Stimulated activated CD4-positive, alpha-beta T cell treated with anti-CD3 and anti-CD28 coated beads, Interleukin-12 subunit alpha, Interleukin-12 subunit beta, amount 100 ng/mL, for 48 hours (primary cell): ENCODE measurements at regions not wholly inside any gene's neighbourhood (a gene's known extent, or its start where the extent isn't known, plus 50 kb on each side); places are given as distances from the start of the nearest gene placed in this dataset.
"Not testable (repeated sequence)": the region's sequence is repeated elsewhere in the genome, so short reads cannot be mapped to it uniquely, and the experiment has no call there.

Experiments
- DNase-seq, 3 donors: peaks; one replicate each; pipeline ENCODE4 v3.0.0-alpha.2; 2020; ENCODE audit warnings: low read depth in 2 of 3, low spot score in 1 of 3

- DNase-seq = no peak
These were observed 59.6 kb upstream of the MAN2A1 start for GRCh38 chr5:109630093-109630492.

- no peak for DNase-seq
These were observed 61.1 kb upstream of the MAN2A1 start for GRCh38 chr5:109628591-109628990.

DNA sequence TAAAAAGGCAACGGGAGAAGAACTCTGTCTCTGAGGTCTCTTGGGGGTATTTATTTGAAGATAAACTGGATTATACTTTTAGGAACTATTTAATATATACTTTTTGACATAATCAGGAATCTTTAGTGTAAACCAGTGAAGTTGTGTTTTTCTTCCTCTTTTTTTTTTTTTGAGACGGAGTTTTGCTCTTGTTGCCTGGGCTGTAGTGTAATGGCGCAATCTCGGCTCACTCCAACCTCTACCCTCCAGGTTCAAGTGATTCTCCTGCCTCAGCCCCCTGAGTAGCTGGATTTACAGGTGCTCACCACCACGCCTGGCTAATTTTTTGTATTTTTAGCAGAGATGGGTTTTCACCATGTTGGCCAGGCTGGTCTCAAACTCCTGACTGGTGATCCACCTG, 68.5 kb upstream of the MAN2A1 start:
- not testable (repeated sequence) for DNase-seq

DNA sequence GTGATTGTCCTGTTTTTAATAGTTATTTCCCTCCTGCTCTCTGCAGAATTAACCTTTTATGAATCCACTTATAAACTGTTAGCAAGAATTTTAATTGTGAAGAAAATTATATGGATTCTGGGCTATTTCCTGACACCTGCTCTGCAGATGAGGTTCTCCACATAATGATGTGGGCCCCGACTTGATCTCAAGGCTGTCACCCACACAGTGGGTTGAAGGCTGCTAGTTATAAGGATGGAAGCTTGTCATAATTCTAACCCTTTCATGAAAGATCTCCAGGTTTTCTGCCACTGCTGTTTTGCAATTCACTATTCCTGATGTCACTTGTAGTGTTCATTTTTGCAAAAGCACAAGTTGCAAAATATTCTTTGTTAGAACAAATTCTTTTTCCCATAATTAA, 69.1 kb upstream of the MAN2A1 start:
- DNase-seq = no peak

DNA sequence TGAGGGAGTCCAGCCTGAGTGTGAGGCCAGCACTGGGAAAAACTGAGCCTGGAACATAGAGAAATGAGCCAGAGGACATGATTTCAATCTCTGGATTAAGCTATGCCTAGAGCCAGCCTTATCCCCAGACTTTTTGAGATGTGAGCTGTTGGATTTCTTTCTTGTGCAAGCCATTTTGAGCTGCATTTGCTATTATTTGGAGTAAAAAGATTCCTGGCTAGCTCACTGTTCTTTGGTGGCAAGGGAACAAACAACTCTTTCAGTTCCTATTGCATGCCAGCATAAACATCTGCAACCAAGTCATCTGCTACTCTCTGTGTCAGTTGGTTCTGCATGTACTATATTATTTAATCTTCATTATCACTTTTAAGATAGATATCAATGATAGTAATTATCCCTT, 70.1 kb upstream of the MAN2A1 start:
- no peak for DNase-seq

- no peak for DNase-seq
These were observed 70.7 kb upstream of the MAN2A1 start for GRCh38 chr5:109619021-109619460.

- no peak for DNase-seq
These were observed 74.7 kb upstream of the MAN2A1 start for GRCh38 chr5:109614981-109615380.

- no peak for DNase-seq
These were observed 75.4 kb upstream of the MAN2A1 start for GRCh38 chr5:109614301-109614700.

GRCh38 chr5:109612278-109612905, 77.3 kb upstream of the MAN2A1 start:
- DNase-seq = no peak

DNA sequence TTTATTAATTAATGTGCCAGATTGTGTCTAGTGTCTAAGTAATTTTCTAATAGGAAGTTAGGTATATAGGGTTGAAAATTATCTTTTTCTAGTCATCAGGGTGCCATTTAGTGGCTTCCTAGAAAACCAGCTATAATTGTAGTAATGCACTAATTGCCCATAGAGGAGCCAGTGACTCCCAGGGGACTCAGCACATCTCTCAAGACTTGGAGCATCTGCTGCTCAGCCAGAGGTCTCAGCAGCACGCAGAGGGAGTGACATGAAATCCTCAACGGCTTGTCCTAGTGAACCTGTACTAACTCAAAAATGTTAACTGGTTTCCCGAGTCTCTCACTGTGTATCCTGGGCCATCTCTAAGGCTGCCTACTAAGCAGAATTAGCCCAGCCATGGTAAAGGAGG, 78.2 kb upstream of the MAN2A1 start:
- DNase-seq = no peak

DNA sequence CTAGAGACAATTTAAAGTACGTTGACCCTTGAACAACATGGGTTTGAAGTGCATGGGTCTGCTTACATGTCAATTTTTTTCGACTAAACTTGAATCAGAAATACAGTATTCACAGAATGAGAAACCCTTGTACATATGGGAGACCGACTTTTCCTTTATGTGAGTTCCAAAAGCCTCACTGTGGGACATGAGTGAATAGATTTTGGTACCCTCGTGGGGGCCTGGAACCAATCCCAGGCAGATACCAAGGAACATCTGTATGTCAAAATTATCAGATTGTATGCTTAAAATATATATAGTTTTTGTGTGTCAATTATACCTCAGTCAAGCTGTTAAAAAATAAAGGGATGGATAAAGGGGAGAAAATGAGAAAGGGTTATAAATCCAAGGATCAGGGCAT, 78.7 kb upstream of the MAN2A1 start:
- no peak for DNase-seq

- no peak for DNase-seq
These were observed 79.1 kb upstream of the MAN2A1 start for GRCh38 chr5:109610581-109610980.

DNA sequence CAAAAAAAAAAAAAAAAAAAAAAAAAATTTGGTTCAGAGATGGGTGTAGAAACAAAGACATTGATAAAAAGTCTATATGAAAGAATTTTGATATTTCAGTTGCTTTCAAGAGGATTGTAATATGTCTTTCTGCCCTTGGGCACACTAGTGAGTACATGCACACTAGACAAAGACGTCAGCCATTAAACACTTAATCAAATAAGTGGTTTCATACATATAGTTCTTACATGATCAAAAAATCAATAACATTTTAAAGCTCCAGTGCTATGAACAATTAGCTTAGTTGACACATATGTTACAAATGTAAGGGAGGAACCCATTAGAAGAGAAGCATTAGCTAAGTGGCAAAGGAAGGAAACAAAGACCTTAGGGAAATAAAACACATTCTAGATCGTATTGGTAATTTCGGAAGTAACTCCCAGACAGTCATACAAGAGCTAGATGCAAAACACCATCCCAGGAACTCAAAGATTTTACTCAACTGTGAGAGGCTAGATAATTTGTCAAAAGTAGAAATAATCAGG, 84.5 kb upstream of the MAN2A1 start:
- DNase-seq = no peak

GRCh38 chr5:109604758-109605157, 85.0 kb upstream of the MAN2A1 start:
- no peak for DNase-seq

DNA sequence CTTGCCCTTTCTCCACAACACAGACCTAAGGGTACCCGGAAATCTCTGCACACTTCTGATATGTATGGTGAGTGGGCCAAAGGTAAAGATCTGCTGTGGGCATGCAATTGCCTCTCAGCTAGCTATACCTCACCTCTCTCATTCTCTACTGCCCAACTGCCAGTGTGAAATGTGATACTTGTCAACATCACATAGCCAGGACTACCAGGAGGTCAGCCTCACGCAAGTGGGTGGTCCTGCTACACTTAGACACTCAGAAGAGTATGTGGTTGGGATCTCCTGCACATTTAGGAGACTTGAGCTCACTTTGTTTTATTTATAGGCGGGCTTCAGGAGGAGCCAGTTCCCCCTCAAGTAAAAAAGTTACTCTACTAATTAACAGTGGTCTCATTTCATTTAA, 88.0 kb upstream of the MAN2A1 start:
- no peak for DNase-seq

DNA sequence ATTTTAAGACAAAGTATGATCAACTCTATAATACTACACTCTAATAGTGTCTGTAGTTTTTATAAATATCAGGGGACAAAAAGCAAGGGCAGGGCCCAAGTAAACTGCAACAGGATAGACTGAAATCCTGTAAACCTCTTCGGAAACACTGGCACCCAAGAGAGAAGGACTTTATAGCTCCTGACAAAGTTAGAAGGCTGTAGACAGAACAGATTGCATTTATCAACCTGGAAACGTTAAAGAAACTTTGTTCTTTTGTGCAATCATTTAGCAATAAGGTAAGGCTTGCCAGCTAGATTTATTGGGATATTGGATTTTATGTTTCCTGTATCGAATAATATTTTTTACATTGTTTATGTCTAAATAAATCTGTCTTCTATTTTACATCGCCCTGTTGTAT, 91.8 kb upstream of the MAN2A1 start:
- no peak for DNase-seq

DNA sequence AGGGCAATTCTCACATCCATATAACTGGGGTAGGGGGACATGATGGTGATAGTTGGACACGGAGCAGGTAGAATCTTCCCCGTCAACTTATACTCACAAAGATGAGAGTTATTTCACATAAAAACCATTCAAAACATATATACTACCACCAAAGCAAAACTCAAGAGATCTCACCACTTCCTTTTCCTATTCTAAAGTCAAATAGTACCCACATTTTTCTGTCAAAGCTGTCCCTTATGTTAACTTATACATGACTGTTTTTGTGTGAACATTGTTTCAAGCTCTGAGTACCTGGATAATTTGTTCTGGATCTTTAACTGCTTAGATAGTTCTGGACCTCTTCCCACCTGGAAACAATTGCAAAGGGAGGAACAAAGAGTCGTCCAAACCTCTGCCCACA, 95.5 kb upstream of the MAN2A1 start:
- no peak for DNase-seq

DNA sequence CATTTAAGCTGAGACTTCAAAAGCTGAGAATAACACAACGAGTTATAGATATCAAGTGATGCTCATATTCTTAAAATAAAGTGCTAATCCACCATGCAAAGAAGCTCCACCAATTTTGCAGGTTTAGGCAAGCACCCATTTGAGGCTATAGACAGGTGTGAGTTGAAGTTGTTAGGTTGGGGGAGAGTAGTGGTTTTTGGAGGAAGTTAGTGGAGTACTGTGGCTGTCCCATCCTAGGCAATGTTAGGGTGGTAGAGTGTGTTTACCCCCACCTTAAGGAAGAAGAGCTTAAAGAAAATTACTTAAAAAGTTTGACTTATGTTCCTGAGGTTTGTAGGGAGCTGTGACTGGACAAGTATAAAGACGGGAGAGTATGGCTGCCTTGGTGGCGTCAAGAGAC, 98.9 kb upstream of the MAN2A1 start:
- no peak for DNase-seq

DNA sequence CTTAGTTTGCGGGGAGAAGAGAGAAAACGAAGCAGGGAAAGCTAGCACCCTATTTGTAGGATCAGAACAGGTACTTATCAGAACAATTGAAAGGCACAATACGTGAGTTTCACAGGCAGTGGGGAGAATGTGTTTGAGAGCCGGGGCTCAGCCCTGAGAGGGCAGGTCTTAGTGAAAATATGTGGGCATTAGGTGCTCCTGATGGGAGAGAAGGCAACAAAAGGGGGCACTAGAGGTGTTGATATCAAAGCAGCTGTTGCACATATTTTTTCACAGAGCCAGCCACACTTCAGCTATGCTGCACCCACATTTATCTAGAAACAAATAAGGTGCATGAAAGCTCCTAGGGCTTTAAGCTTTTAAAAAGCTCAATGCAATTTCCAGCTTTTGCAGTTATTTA, 99.7 kb upstream of the MAN2A1 start:
- no peak for DNase-seq

- no peak for DNase-seq
These were observed 100.5 kb upstream of the MAN2A1 start for GRCh38 chr5:109589239-109589638.

GRCh38 chr5:109588281-109589035, 101.3 kb upstream of the MAN2A1 start:
- no peak for DNase-seq

GRCh38 chr5:109584986-109585599, 104.6 kb upstream of the MAN2A1 start:
- no peak for DNase-seq
